ENCODE measurements at regions not wholly inside any gene's neighbourhood (a gene's known extent, or its start where the extent isn't known, plus 50 kb on each side); places are given as distances from the start of the nearest gene placed in this dataset.

DNA sequence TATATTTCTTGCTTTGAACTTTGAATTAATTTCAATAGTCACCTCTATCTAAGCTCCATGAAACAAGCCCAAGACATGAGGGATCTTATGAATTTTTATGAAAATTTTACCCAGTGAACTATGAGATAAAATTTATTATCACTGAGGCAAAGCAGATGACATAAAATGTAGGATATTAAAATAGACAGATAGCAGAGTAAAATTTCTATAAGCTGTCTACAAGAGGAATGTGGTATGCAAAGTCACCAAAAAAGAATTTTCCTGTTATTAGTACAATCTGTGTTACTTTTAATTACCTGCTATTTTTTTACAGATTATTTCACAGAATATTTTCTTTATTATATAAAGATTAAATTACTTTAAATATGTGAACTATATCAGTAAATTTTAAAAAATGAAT lies 2312.6 kb downstream of the PCDH9 start:
- no peak for DNase-seq (ENCODE audit: low read depth)

DNA sequence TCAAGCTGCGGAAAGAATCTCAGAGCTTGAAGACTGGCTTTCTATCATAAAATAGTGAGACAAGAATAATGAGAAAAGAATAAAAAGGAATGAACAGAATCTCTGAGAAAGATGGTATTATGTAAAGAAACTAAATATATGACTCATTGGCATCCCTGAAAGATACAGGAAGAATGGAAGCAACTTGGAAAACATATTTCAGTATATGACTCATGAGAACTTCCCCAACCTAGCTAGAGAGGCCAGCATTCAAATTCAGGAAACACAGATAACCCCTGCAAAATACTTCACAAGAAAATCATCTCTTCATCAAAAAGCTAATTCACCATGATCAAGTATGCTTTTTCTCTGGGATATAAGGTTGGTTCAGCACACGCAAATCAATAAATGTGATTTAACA lies 2318.0 kb downstream of the PCDH9 start:
- DNase-seq (ENCODE audit: low read depth), result peak; percentile 77

DNA sequence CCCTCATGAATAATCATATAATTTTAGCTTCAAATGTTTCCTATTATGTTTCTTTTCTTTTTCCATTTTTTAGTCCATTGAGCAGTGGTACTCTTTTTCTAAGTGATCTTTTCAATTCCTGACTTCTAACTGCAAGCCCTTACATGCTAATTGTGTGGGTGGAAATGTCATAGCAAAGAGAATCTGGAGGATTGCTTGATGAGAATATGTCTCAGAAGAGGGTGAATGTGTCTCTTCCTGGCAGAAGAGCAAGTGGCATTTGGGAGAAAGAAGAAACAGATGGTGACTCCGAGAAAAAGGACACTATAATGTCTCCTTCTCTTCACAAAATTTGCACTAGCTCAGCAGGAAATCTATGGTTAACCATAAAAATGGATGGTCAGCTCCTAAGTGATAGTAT lies 2320.0 kb downstream of the PCDH9 start:
- DNase-seq (ENCODE audit: low read depth), result no peak

DNA sequence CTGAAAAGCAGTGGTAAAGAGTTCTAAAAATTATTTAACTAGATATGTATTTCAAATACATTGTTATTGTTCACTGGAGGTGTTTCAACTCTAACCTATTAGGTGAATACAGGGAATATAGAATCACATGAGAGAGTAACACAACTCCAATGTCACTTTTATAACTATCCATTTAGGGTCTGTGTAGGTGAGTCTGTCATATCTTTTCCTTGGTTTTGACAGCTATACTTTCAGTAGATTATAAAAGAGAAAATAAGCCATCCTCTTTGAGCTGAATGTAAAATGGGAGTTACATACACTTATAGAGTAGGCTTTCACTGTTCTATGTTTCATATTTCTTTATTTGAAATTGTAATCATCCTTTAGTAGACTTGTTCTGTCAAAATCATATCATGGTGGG lies 2321.0 kb downstream of the PCDH9 start:
- DNase-seq (ENCODE audit: low read depth), result no peak

DNA sequence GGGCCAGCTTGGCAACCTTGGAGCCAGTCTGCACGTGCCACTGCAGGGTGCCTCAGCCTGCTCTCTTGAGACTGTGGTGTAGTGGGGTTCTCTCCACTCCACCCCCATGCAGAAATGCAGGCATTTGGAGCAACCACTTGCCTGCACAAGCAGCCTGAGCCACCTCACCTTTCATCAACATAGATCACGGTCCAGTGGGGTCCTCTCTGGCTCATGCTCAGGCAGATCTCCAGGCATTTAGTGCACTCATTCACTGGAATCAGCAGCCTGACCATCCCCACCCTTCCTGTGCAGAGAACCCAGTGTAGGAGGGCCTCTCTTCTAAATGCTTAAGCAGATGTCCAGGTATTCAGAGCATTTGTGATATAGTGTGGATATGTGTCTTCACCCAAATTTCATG lies 2330.1 kb downstream of the PCDH9 start:
- no peak for DNase-seq (ENCODE audit: low read depth)

DNA sequence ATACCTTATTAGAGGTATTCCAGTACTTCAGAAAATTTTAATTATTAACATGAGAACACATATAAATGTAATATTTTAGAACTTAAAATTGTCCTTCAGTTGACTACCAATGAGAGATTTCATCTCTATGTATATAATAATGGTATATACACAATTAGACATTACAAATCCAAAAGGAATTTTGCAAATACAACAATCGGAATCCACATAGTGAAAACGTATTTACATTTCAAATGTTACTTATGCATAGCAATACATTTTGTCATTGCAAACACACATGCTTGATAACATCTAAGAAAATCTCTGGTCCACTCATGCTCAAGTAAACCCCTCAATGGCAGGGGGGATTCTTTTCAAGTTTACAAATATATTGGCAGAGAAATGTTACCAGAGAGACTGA lies 2345.2 kb downstream of the PCDH9 start:
- peak; percentile 5 for DNase-seq (ENCODE audit: low read depth)

DNA sequence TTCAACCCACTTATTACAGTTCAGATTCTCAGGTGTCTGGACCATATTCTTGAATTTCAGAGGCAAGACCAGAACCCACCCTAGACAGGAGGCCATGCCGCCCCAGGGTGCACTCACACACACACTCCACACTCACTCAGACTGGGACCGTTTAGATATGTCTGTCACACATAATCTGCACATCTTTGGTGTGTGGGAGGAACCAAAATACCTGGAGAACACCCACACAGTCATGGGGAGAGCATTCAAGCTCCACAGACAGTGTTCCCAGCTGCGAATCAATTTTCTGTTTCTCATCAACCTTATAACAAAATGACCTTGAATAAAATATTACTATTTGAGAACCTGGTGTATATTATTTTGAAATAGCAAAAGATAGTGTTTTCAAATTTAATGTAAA lies 2353.0 kb downstream of the PCDH9 start:
- DNase-seq (ENCODE audit: low read depth), result no peak

DNA sequence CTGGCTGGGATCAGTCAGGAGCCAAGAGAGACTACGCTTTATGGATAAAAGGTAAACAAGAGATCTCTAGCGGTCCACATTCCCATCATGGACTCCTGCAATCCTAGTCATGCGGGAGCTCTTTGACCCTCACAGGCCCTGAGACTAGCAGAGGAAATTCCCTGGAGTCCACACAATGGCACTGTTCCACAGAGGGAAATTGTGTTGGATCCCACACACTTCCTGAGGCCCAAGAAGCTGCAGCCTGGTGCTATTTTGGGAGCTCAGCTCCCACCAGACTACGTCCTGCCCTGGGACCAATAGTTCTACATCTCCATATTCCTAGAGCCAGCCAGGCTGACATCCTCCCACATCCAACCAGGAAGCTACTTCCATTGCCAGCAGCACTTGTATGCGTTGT lies 2358.4 kb downstream of the PCDH9 start:
- no peak for DNase-seq (ENCODE audit: low read depth)

DNA sequence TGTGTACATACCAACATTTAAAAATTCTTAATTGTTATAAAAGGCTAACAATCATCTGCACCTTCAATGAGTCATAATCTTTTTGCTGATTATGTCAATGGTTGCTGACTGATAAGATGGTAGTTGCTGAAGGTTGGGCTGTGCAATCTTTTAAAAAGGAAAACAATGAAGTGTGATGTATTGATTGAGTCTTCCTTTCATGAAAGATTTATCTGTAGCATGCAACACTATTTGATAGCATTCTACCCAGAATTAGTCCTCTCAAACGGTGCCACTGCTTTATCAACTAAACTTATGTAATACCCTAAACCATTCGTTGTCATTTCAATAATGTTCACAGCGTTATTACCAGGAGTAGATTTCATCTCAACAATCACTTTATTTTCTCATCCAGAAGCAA lies 2360.6 kb downstream of the PCDH9 start:
- DNase-seq (ENCODE audit: low read depth), result no peak

DNA sequence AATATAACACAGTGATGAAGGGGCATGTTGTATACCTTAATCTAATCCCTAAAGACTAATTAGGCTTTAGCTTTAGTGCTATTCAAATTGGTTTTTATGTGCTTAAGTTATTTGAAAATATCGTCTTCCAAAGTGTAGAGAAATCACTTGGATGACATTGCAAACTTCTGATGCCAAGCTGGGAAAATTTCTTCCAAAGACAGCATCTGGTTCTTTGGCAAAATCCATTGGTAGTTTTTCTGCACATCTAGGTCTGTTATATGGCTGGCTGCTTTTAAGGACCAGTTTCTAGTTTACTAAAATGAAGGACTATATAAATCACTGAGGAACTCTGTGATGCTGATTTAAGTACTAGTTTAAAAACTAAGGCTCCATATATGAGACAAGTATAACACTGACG lies 2362.3 kb downstream of the PCDH9 start:
- no peak for DNase-seq (ENCODE audit: low read depth)

DNA sequence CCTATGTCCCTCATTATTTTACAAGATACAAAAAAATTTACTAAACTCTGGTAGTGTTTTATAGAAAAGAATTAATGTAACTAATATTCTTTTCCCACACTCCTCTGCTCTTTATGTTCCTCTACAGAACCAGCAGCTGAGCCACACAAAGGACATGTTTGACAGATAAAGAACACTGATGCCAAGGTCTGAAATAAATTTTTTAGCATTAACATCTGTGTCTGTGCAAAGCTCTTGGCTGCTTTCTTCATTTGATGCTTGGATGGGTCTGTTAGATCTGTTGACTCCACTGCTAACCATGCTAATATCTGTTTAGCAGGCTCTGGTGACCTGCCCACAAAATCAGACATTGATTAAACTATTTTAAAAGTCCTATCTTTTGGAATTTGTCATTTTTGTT lies 2363.8 kb downstream of the PCDH9 start:
- DNase-seq (ENCODE audit: low read depth), result no peak

DNA sequence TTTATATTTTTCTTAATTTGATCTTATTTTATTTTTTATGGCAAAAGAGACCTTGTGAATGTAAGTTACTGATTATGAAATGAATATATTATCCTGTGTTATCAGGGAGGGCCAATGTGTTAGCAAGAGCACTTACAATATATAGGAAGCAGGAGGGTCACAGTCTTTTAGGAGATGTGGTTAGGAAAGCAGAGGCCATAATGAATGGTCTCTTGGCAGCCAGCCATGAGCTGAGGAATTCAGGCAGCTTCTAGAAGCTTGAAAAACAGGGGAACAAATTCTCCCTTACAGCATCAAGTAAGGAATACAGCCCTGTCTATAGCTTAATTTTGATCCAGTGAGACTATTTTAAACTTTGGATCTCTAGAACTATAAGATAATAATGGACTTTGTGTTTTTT lies 2374.6 kb downstream of the PCDH9 start:
- DNase-seq (ENCODE audit: low read depth), result peak; percentile 49

DNA sequence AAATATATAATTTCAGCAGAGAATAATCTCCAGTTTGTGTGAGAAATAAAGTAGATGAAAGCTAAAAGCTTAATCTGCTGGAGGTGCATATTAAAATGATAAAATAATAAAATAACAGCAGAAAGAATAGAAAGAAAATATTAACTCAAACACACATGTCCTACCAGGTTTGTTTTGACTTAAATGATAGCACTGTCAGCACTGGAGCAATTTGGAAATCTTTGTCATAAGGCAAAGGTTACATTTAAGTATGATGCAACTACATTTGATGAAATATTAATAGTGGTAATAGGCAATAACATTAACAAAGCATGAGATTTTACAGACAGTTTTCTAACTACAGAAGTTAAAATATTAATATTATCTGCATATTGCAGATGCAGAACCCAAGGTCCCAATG lies 2380.1 kb downstream of the PCDH9 start:
- DNase-seq (ENCODE audit: low read depth), result no peak

DNA sequence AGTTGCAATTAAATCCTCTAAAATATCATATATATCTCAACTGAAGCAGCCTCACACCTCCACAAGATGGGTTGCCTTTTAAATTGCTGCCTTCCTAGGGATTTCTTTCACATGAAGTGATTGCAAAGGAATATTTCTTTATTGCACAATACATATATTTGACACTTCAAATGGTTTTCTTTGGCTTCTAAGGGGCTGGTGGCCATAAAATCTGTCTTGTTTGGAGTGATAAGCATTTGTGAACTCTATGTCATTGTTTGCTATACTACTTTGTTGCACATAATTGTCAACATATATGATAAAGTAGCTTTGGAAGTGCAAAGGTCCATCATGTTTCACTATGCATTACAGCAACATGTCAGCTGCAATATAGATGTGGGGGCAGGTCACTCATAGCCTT lies 2380.9 kb downstream of the PCDH9 start:
- DNase-seq (ENCODE audit: low read depth), result no peak

DNA sequence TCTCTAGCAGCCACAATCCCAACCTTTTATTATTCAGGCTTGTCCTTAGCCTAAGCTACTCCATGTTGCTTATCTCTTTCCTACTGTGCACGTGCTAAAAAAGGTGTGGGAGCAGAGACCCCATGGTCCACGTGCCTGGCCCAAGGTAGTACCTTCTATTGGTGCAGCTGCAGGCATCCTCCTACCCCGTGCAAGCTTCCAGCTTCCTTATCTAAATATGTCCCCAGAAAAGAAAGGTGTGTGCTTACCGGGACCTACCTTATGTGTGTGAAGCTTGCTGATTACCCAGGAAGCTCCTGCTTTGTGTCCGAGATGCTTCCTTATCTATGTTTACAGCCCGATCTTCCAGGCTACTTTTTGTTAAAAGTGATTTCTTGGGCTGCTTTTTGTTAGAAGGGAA lies 2382.4 kb downstream of the PCDH9 start:
- no peak for DNase-seq (ENCODE audit: low read depth)

DNA sequence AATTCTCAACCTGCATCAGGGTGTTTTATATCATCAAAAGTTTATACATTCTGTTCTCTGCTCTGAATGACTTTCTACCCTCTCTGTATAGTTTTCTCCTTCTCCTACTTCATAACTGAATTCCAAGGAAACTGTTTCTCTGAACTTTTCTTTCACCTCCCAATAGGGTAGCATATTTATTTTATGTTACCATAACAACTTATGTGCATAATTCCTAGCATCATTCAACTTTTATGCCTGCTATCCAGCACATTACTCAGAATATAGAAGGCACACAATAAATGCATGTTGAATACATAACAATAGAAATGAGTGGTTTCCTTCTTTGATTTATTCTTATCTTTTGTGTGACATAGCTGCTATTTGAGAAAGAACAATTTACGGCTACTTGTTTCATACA lies 2385.0 kb downstream of the PCDH9 start:
- no peak for DNase-seq (ENCODE audit: low read depth)

DNA sequence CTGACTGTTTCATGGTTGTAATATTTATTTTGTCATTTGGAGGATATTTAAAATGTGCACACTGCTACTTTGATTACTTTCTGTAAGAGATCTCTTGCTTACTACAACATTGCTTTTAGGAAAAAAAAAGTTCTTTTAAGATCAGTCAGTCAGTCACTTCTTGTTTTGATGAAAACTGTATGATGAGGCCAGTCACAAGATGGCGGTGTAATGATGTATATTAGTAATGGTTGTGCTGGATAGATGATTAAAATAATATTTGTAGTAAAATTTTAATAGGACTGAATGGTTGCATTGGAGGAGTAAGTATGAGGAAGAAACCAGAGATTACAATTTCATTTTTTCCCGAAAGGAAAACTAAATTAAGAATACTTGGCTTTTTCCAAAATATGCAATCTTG lies 2411.1 kb downstream of the PCDH9 start:
- DNase-seq (ENCODE audit: low read depth), result peak; percentile 11

DNA sequence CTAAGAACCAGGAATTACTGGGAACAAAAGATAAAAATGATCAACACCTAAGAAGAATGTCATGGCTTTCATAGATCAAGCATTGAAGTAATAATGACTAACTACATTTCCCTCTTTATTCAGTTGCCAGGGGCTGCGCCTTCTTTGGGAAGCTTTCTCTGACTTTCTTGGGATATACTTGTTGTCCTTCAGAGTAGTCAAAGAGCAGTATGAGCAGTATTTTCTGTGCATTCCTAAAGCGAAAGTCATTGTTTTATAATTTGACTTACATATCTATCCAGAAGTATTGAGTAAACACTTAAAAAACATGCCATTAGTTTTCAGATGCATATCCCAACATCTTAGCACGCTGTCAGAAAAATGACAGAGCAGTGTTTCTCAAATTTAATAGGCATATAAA lies 2412.4 kb downstream of the PCDH9 start:
- DNase-seq (ENCODE audit: low read depth), result peak; percentile 54

DNA sequence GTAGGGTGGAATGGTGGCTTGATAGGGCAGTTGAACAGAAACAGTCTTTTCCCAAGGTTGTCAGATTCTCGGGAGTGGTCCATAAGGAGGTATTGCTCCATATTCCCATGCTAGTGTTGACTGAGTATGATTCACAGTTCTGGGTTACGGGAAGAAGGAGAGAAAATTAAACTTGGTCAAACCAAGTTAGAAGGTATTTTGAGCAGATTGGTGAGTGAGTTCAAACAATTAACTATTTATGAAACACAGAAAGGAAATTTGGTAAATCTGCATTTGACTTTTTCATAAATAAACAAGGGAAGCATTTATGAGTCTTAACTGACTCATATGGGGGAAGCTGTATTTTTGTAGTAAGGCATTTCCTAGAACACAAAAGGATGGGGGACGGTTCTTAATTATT lies 2419.4 kb downstream of the PCDH9 start:
- peak; percentile 32 for DNase-seq (ENCODE audit: low read depth)

DNA sequence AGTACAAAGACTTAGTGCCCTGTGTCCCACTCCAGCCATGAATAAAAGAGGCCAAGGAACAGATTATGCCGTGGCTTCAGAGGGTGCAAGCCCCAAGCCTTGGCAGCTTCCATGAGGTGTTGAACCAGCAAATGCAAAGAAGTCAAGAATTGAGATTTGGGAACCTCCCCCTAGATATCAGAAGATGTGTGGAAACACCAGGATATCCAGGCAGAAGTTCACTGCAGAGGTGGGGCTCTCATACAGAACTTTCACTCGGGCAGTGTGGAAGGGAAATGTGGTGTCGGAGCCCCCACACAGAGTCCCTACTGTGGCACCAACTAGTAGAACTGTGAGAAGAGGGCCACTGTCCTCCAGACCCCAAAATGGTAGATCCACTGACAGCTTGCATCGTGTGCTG lies 2421.4 kb downstream of the PCDH9 start:
- DNase-seq (ENCODE audit: low read depth), result no peak

DNA sequence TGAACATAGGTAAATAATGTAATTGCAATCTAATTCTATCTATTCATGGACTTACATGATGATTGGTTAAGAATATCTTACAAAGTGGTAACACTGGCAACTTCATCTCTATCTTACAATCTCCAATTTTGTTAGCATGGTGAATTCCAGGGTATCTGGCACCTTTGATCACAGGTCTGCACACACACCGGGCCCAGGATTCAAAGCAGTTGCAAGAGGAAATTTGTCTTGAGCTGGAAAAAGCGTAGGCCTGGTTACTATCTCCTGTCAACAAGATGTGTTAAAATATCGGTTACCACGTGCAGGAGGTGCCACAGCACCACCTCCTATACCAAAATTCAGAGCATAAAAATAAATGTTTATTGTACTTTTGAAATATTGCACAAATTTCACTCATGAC lies 2428.4 kb downstream of the PCDH9 start:
- no peak for DNase-seq (ENCODE audit: low read depth)

DNA sequence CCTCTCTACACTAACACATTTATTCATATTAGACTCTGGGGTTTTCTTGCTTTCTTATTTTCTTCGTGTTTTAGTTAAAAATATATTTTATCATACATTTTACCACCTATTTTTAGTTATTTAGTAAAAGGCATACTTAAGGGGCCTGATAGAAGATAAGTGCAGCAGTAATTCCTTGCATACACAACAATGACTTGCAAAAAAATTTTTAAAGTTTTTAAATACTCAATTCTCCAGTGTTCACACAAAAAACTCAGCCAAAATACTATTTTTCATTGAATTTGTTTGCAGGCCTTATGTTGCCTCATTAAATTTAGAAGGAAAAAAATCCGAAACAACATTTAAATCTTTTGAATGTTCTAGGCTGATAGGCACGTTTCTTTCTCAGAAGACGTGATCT lies 2431.7 kb downstream of the PCDH9 start:
- no peak for DNase-seq (ENCODE audit: low read depth)

DNA sequence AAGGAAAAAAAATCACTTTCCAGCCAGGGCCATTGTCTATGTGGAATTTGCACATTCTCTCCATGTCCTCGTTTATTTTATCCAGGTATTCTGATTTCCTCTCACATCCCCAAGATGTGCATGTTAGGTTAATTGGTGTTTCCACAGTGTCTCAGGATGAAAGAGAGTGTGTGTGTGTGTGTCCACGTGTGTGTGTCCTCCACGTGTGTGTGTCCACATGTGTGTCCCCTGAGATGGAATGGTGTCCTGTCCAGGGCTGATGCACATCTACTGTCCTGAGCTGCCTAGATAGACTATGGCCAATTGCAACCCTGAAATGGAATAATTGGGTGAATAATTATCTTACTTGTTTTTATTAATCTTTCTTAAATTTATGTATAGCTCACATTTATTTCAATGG lies 2436.5 kb downstream of the PCDH9 start:
- no peak for DNase-seq (ENCODE audit: low read depth)

DNA sequence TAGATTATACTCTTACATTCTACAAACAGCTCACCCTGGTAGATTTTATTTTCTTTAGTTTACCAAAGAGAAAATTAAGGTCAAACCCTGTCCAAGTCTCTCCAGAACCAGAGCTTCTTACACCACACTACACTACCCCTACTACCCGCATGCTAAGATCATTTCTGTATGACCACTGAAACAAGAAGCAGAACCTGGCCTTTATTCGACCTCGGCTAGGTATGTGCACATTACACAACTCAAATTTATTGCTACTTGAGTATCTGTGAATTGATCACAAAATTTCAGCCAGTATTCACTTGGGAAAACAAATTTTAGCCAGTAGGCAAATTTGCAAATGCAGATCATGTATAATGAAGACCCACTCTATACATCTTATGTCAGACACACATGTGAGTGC lies 2437.0 kb downstream of the PCDH9 start:
- DNase-seq (ENCODE audit: low read depth), result no peak

DNA sequence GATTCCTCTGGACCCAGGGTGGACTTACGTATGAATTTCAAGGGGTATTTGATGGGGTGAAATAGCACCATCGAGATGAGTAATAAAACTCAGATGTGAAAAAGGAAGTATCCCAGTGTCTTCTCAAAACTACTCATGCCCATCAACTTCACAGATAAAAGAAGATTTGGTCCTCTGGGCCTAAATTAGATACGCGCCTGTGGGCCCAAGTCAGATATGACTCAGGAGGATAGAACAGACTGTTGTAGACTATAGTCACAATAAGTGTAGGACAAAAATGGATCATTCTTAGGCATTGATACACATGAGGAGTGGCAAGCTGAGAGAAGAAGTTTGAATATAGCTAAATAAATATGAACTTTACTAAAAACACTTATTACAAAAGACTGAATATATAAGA lies 2438.8 kb downstream of the PCDH9 start:
- DNase-seq (ENCODE audit: low read depth), result no peak

Measured in iris pigment epithelial cell (primary cell).